GM06990 (cell line): ENCODE measurements at regions not wholly inside any gene's neighbourhood (a gene's known extent, or its start where the extent isn't known, plus 50 kb on each side); places are given as distances from the start of the nearest gene placed in this dataset.

ENCODE experiments used
- DNase-seq: peaks from one replicate; pipeline ENCODE4 v3.0.0-alpha.2; 2011; ENCODE audit not compliant: insufficient read length; ENCODE audit errors: extremely low read depth
- H3K27me3 ChIP-seq: replicated peaks from 2 replicates; pipeline ENCODE4 v1.6.0; 2011; ENCODE audit warnings: low read length; ENCODE audit not compliant: control insufficient read depth, insufficient read depth
- H3K36me3 ChIP-seq: 2 replicates; pipeline ENCODE4 v1.5.1; 2011; ENCODE audit warnings: low read length; ENCODE audit not compliant: control insufficient read depth, insufficient read depth
- H3K4me3 ChIP-seq: replicated peaks from 2 replicates; pipeline ENCODE4 v1.5.1; 2011; ENCODE audit warnings: low read depth, mild to moderate bottlenecking, control low read depth, low read length
- CTCF ChIP-seq: IDR thresholded peaks from 2 replicates; pipeline ENCODE4 v1.5.1; 2011; ENCODE audit warnings: low read length, control low read depth, mild to moderate bottlenecking, inconsistent platforms; ENCODE audit not compliant: insufficient read depth, poor library complexity, severe bottlenecking

- DNase-seq = peak; percentile 1
- TF ChIP-seq CTCF = no peak
- no peak overlapping the region for H3K4me3 ChIP-seq
- H3K27me3 ChIP-seq = no peaks in the 10 kb centered on the region
- H3K36me3 ChIP-seq = no peaks in the 10 kb centered on the region
Observed at GRCh38 chr2:194103941-194104659, 1552.9 kb upstream of the SLC39A10 start.

GRCh38 chr2:194102546-194102945, 1554.5 kb upstream of the SLC39A10 start:
- no peak for TF ChIP-seq CTCF
- no peak for DNase-seq
- Histone ChIP-seq H3K36me3 (no peaks in the 10 kb centered on the region), H3K27me3 (no peaks in the 10 kb centered on the region), H3K4me3 (no peak overlapping the region)

- Histone ChIP-seq H3K27me3 (no peaks in the 10 kb centered on the region), H3K4me3 (no peak overlapping the region), H3K36me3 (no peaks in the 10 kb centered on the region)
- no peak for TF ChIP-seq CTCF
- no peak for DNase-seq
Observed at GRCh38 chr2:194100201-194100600, 1556.8 kb upstream of the SLC39A10 start.

- no peaks in the 10 kb centered on the region for H3K36me3 ChIP-seq
- no peak overlapping the region for H3K4me3 ChIP-seq
- H3K27me3 ChIP-seq = no peaks in the 10 kb centered on the region
- no peak for TF ChIP-seq CTCF
- DNase-seq = no peak
Observed at GRCh38 chr2:194096402-194096801, 1560.6 kb upstream of the SLC39A10 start.

GRCh38 chr2:194095359-194095758, 1561.7 kb upstream of the SLC39A10 start:
- H3K27me3 ChIP-seq = no peaks in the 10 kb centered on the region
- no peak for TF ChIP-seq CTCF
- H3K36me3 ChIP-seq = no peaks in the 10 kb centered on the region
- no peak overlapping the region for H3K4me3 ChIP-seq
- DNase-seq = no peak

GRCh38 chr2:194090251-194090905, 1566.6 kb upstream of the SLC39A10 start:
- Histone ChIP-seq H3K4me3 (no peak overlapping the region), H3K36me3 (no peaks in the 10 kb centered on the region), H3K27me3 (no peaks in the 10 kb centered on the region)
- peak; percentile 4 for DNase-seq
- no peak for TF ChIP-seq CTCF
